ENCODE measurements at regions not wholly inside any gene's neighbourhood (a gene's known extent, or its start where the extent isn't known, plus 50 kb on each side); places are given as distances from the start of the nearest gene placed in this dataset.

- no peak for TF ChIP-seq CTCF (conservative IDR thresholded peaks at IDR 0.05; ENCODE audit: low read length)
- no peak for TF ChIP-seq EZH2phosphoT487 (IDR thresholded peaks at IDR 0.05; ENCODE audit: borderline replicate concordance)
Observed at GRCh38 chr17:33482636-33483035, 189.5 kb upstream of the ASIC2 start.

Measured in Loucy (cell line).